ENCODE measurements at regions not wholly inside any gene's neighbourhood (a gene's known extent, or its start where the extent isn't known, plus 50 kb on each side); places are given as distances from the start of the nearest gene placed in this dataset.
"Not testable (repeated sequence)": the region's sequence is repeated elsewhere in the genome, so short reads cannot be mapped to it uniquely, and the experiment has no call there.

GRCh38 chr6:120935908-120936307 is 398.4 kb downstream of the TBC1D32 start:
- no peaks in the 10 kb centered on the region for H3K9me3 ChIP-seq (ENCODE audit: control insufficient read depth, insufficient read depth, low read depth, low read length)
- H3K4me3 ChIP-seq (ENCODE audit: low read depth, low read length): no peak overlapping the region
- ChIA-PET CTCF (no interaction called here), POLR2A (no interaction called here)
- H3K36me3 ChIP-seq (ENCODE audit: control insufficient read depth in 2 of 2, insufficient read depth in 1 of 2, low read length in 2 of 2): no peaks in the 10 kb centered on the region
- TF ChIP-seq SETDB1 (IDR thresholded peaks at IDR 0.05; ENCODE audit: insufficient read length, low read length): no peak
- TF ChIP-seq ZSCAN30 (tag by site-specific recombination; IDR thresholded peaks at IDR 0.05): no peak
- no peak for TF ChIP-seq ZNF239 (tag by site-specific recombination; IDR thresholded peaks at IDR 0.05)
- no peak for TF ChIP-seq ZNF350 (tag by site-specific recombination; IDR thresholded peaks at IDR 0.05)
- TF ChIP-seq PBX3 (CRISPR knock-in tag; IDR thresholded peaks at IDR 0.05): no peak
- no peak for TF ChIP-seq ZNF768 (tag by site-specific recombination; IDR thresholded peaks at IDR 0.05)
- no peak for TF ChIP-seq ZNF266 (tag by site-specific recombination; IDR thresholded peaks at IDR 0.05; ENCODE audit: low read depth)
- TF ChIP-seq KLF8 (tag by site-specific recombination; IDR thresholded peaks at IDR 0.05): no peak
- TF ChIP-seq ZNF610 (tag by site-specific recombination; IDR thresholded peaks at IDR 0.05; ENCODE audit: borderline replicate concordance): no peak
- TF ChIP-seq, protein P1, sequence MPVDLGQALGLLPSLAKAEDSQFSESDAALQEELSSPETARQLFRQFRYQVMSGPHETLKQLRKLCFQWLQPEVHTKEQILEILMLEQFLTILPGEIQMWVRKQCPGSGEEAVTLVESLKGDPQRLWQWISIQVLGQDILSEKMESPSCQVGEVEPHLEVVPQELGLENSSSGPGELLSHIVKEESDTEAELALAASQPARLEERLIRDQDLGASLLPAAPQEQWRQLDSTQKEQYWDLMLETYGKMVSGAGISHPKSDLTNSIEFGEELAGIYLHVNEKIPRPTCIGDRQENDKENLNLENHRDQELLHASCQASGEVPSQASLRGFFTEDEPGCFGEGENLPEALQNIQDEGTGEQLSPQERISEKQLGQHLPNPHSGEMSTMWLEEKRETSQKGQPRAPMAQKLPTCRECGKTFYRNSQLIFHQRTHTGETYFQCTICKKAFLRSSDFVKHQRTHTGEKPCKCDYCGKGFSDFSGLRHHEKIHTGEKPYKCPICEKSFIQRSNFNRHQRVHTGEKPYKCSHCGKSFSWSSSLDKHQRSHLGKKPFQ (tag by site-specific recombination; IDR thresholded peaks at IDR 0.05): no peak
- TF ChIP-seq ZNF155 (tag by site-specific recombination; IDR thresholded peaks at IDR 0.05): no peak
- no peak for TF ChIP-seq KLF16 (tag by site-specific recombination; IDR thresholded peaks at IDR 0.05)
- TF ChIP-seq ZNF138 (tag by site-specific recombination; IDR thresholded peaks at IDR 0.05; ENCODE audit: borderline replicate concordance): no peak
- no peak overlapping the region for H3K27ac ChIP-seq (ENCODE audit: extremely low read depth, low read depth, low read length)
- no peaks in the 10 kb centered on the region for H3K4me1 ChIP-seq (ENCODE audit: control insufficient read depth, insufficient read depth, low read length)

- CTCF ChIA-PET: interaction anchor here (0.8 kb wide), 1 partner anchor 12 kb away, joined by 3 read pairs; no protein-coding TSS in a partner anchor
- no peaks in the 10 kb centered on the region for H3K9me3 ChIP-seq (ENCODE audit: control insufficient read depth, insufficient read depth, low read depth, low read length)
- H3K4me1 ChIP-seq (ENCODE audit: control insufficient read depth, insufficient read depth, low read length): no peaks in the 10 kb centered on the region
- H3K4me3 ChIP-seq (ENCODE audit: low read depth, low read length): no peak overlapping the region
- no peak for TF ChIP-seq HOXD13 (CRISPR knock-in tag; IDR thresholded peaks at IDR 0.05; ENCODE audit: borderline replicate concordance)
- TF ChIP-seq, protein P2, sequence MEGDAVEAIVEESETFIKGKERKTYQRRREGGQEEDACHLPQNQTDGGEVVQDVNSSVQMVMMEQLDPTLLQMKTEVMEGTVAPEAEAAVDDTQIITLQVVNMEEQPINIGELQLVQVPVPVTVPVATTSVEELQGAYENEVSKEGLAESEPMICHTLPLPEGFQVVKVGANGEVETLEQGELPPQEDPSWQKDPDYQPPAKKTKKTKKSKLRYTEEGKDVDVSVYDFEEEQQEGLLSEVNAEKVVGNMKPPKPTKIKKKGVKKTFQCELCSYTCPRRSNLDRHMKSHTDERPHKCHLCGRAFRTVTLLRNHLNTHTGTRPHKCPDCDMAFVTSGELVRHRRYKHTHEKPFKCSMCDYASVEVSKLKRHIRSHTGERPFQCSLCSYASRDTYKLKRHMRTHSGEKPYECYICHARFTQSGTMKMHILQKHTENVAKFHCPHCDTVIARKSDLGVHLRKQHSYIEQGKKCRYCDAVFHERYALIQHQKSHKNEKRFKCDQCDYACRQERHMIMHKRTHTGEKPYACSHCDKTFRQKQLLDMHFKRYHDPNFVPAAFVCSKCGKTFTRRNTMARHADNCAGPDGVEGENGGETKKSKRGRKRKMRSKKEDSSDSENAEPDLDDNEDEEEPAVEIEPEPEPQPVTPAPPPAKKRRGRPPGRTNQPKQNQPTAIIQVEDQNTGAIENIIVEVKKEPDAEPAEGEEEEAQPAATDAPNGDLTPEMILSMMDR (tag by site-specific recombination; IDR thresholded peaks at IDR 0.05): no peak
- no peak for TF ChIP-seq ZNF266 (tag by site-specific recombination; IDR thresholded peaks at IDR 0.05; ENCODE audit: low read depth)
- no peak for TF ChIP-seq ZBTB7A (tag by site-specific recombination; IDR thresholded peaks at IDR 0.05; ENCODE audit: low read depth)
- no peak for TF ChIP-seq SP3 (tag by site-specific recombination; IDR thresholded peaks at IDR 0.05)
- TF ChIP-seq ZNF248 (tag by site-specific recombination; IDR thresholded peaks at IDR 0.05): no peak
- TF ChIP-seq ZNF350 (tag by site-specific recombination; IDR thresholded peaks at IDR 0.05): no peak
- TF ChIP-seq, protein P3, sequence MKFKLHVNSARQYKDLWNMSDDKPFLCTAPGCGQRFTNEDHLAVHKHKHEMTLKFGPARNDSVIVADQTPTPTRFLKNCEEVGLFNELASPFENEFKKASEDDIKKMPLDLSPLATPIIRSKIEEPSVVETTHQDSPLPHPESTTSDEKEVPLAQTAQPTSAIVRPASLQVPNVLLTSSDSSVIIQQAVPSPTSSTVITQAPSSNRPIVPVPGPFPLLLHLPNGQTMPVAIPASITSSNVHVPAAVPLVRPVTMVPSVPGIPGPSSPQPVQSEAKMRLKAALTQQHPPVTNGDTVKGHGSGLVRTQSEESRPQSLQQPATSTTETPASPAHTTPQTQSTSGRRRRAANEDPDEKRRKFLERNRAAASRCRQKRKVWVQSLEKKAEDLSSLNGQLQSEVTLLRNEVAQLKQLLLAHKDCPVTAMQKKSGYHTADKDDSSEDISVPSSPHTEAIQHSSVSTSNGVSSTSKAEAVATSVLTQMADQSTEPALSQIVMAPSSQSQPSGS (tag by site-specific recombination; IDR thresholded peaks at IDR 0.05; ENCODE audit: low read depth): no peak
- TF ChIP-seq GLI4 (tag by site-specific recombination; IDR thresholded peaks at IDR 0.05): no peak
- TF ChIP-seq, protein P4, sequence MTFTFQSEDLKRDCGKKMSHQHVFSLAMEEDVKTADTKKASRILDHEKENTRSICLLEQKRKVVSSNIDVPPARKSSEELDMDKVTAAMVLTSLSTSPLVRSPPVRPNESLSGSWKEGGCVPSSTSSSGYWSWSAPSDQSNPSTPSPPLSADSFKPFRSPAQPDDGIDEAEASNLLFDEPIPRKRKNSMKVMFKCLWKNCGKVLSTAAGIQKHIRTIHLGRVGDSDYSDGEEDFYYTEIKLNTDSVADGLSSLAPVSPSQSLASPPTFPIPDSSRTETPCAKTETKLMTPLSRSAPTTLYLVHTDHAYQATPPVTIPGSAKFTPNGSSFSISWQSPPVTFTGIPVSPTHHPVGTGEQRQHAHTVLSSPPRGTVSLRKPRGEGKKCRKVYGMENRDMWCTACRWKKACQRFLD (tag by site-specific recombination; IDR thresholded peaks at IDR 0.05): no peak
- no peak for TF ChIP-seq ZNF211 (tag by site-specific recombination; IDR thresholded peaks at IDR 0.05; ENCODE audit: low read depth)
- no peak overlapping the region for H3K27ac ChIP-seq (ENCODE audit: extremely low read depth, low read depth, low read length)
- POLR2A ChIA-PET: no interaction called here
- no peaks in the 10 kb centered on the region for H3K36me3 ChIP-seq (ENCODE audit: control insufficient read depth in 2 of 2, insufficient read depth in 1 of 2, low read length in 2 of 2)
These were observed 399.3 kb downstream of the TBC1D32 start for GRCh38 chr6:120935016-120935415.

- H3K4me3 ChIP-seq (ENCODE audit: low read depth, low read length); POLR2A ChIA-PET; H3K9me3 ChIP-seq (ENCODE audit: control insufficient read depth, insufficient read depth, low read depth, low read length); H3K36me3 ChIP-seq (ENCODE audit: control insufficient read depth in 2 of 2, insufficient read depth in 1 of 2, low read length in 2 of 2); H3K27ac ChIP-seq (ENCODE audit: extremely low read depth, low read depth, low read length); H3K4me1 ChIP-seq (ENCODE audit: control insufficient read depth, insufficient read depth, low read length): not testable (repeated sequence)
- CTCF ChIA-PET: interaction anchor here (0.7 kb wide), 1 partner anchor 1631 kb away, joined by 5 read pairs; no protein-coding TSS in a partner anchor
These were observed 402.6 kb downstream of the TBC1D32 start for GRCh38 chr6:120931520-120932180.

- H3K36me3 ChIP-seq (ENCODE audit: control insufficient read depth in 2 of 2, insufficient read depth in 1 of 2, low read length in 2 of 2); CTCF ChIA-PET; H3K4me1 ChIP-seq (ENCODE audit: control insufficient read depth, insufficient read depth, low read length); H3K4me3 ChIP-seq (ENCODE audit: low read depth, low read length); POLR2A ChIA-PET; H3K9me3 ChIP-seq (ENCODE audit: control insufficient read depth, insufficient read depth, low read depth, low read length); H3K27ac ChIP-seq (ENCODE audit: extremely low read depth, low read depth, low read length): not testable (repeated sequence)
These were observed 403.8 kb downstream of the TBC1D32 start for GRCh38 chr6:120930500-120930899.

Measured in HEK293 (cell line).